ENCODE measurements at regions not wholly inside any gene's neighbourhood (a gene's known extent, or its start where the extent isn't known, plus 50 kb on each side); places are given as distances from the start of the nearest gene placed in this dataset.

- TF ChIP-seq, protein P1, sequence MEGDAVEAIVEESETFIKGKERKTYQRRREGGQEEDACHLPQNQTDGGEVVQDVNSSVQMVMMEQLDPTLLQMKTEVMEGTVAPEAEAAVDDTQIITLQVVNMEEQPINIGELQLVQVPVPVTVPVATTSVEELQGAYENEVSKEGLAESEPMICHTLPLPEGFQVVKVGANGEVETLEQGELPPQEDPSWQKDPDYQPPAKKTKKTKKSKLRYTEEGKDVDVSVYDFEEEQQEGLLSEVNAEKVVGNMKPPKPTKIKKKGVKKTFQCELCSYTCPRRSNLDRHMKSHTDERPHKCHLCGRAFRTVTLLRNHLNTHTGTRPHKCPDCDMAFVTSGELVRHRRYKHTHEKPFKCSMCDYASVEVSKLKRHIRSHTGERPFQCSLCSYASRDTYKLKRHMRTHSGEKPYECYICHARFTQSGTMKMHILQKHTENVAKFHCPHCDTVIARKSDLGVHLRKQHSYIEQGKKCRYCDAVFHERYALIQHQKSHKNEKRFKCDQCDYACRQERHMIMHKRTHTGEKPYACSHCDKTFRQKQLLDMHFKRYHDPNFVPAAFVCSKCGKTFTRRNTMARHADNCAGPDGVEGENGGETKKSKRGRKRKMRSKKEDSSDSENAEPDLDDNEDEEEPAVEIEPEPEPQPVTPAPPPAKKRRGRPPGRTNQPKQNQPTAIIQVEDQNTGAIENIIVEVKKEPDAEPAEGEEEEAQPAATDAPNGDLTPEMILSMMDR (IDR thresholded peaks at IDR 0.05; ENCODE audit: low read length): no peak
- no peak for TF ChIP-seq EZH2 (optimal IDR thresholded peaks at IDR 0.05; ENCODE audit: low read depth, low read length)
- TF ChIP-seq EZH2phosphoT487 (IDR thresholded peaks at IDR 0.05; ENCODE audit: low read length): no peak
Measured at GRCh38 chr4:106775636-106776035, 260.5 kb downstream of the DKK2 start.

Measured in MM.1S (cell line).